PFSK-1 (cell line): ENCODE measurements at regions not wholly inside any gene's neighbourhood (a gene's known extent, or its start where the extent isn't known, plus 50 kb on each side); places are given as distances from the start of the nearest gene placed in this dataset.

ENCODE experiments used
- FOXP2 ChIP-seq: optimal IDR thresholded peaks from 2 replicates; pipeline ENCODE3; 2011; ENCODE audit warnings: borderline replicate concordance, control low read depth, inconsistent platforms; ENCODE audit not compliant: insufficient read depth; ENCODE audit errors: extremely low read length, extremely low read depth
- POLR2AphosphoS5 ChIP-seq: IDR thresholded peaks from 2 replicates; pipeline ENCODE4 v1.6.1; 2012; ENCODE audit warnings: low read depth, mild to moderate bottlenecking, control low read depth, low read length, moderate library complexity
- SIN3A ChIP-seq: IDR thresholded peaks from 2 replicates; pipeline ENCODE4 v1.6.1; 2012; ENCODE audit warnings: mild to moderate bottlenecking, low read length, moderate library complexity, borderline replicate concordance; ENCODE audit not compliant: insufficient read depth
- TAF1 ChIP-seq: IDR thresholded peaks from 2 replicates; pipeline ENCODE4 v1.6.1; 2012; ENCODE audit warnings: low read length, control low read depth, borderline replicate concordance; ENCODE audit not compliant: insufficient read depth
- TF ChIP-seq, protein P1 (sequence below), 2 experiments: IDR thresholded peaks; 2 replicates each; pipeline versions ENCODE4 v1.6.1 to v1.8.0; 2011 to 2012; ENCODE audit warnings: low read depth in 2 of 2, low read length in 2 of 2, control low read depth in 1 of 2, inconsistent platforms in 1 of 2, mild to moderate bottlenecking in 1 of 2, moderate library complexity in 1 of 2; ENCODE audit not compliant: insufficient read depth in 1 of 2

DNA sequence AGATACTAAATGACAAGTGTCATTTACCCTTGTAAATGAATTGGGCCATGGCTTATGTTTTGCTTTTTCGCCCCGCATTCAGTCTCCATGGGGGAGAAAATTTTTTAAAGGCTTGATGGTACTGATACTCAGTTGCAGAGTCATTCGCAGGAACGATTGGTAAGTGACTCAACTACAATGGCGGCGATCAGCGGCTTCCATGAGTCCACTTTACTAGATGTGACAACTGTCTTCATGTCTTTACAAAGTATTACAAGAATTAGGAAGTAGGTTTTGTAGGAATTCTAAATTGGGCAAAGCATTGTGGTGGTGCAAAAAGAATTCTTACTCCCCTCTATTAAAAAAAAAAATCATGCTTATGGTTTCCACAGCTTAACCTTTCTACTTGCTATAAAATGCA, 108.8 kb upstream of the ZEB1 start:
- TF ChIP-seq, protein P1, sequence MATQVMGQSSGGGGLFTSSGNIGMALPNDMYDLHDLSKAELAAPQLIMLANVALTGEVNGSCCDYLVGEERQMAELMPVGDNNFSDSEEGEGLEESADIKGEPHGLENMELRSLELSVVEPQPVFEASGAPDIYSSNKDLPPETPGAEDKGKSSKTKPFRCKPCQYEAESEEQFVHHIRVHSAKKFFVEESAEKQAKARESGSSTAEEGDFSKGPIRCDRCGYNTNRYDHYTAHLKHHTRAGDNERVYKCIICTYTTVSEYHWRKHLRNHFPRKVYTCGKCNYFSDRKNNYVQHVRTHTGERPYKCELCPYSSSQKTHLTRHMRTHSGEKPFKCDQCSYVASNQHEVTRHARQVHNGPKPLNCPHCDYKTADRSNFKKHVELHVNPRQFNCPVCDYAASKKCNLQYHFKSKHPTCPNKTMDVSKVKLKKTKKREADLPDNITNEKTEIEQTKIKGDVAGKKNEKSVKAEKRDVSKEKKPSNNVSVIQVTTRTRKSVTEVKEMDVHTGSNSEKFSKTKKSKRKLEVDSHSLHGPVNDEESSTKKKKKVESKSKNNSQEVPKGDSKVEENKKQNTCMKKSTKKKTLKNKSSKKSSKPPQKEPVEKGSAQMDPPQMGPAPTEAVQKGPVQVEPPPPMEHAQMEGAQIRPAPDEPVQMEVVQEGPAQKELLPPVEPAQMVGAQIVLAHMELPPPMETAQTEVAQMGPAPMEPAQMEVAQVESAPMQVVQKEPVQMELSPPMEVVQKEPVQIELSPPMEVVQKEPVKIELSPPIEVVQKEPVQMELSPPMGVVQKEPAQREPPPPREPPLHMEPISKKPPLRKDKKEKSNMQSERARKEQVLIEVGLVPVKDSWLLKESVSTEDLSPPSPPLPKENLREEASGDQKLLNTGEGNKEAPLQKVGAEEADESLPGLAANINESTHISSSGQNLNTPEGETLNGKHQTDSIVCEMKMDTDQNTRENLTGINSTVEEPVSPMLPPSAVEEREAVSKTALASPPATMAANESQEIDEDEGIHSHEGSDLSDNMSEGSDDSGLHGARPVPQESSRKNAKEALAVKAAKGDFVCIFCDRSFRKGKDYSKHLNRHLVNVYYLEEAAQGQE (IDR thresholded peaks at IDR 0.05; ENCODE audit: insufficient read depth in 1 of 2, low read depth in 2 of 2, low read length in 2 of 2): no peak
- TF ChIP-seq POLR2AphosphoS5 (no peak), TAF1 (no peak), SIN3A (no peak), FOXP2 (no peak)
